HG03457 (cell line): ENCODE measurements at regions not wholly inside any gene's neighbourhood (a gene's known extent, or its start where the extent isn't known, plus 50 kb on each side); places are given as distances from the start of the nearest gene placed in this dataset.

Experiments
- ATAC-seq: cut with Tn5 transposase; IDR thresholded peaks from one replicate; pipeline ENCODE4 v1.9.1; 2021; ENCODE audit warnings: moderate number of reproducible peaks; ENCODE audit not compliant: unreplicated experiment

GRCh38 chr3:95401693-95402092 lies 1338.8 kb downstream of the NSUN3 start:
- ATAC-seq: no peak

GRCh38 chr3:95407709-95408463 lies 1345.0 kb downstream of the NSUN3 start:
- no peak for ATAC-seq

- ATAC-seq: no peak
These were observed 1345.6 kb downstream of the NSUN3 start for GRCh38 chr3:95408464-95408862.

GRCh38 chr3:95418251-95418650 lies 1355.4 kb downstream of the NSUN3 start:
- ATAC-seq: no peak

GRCh38 chr3:95424279-95424678 lies 1361.4 kb downstream of the NSUN3 start:
- no peak for ATAC-seq

- no peak for ATAC-seq
These were observed 1371.6 kb downstream of the NSUN3 start for GRCh38 chr3:95434491-95434890.

- no peak for ATAC-seq
These were observed 1374.5 kb downstream of the NSUN3 start for GRCh38 chr3:95437409-95437808.

- no peak for ATAC-seq
These were observed 1375.4 kb downstream of the NSUN3 start for GRCh38 chr3:95438274-95438673.

- ATAC-seq: no peak
These were observed 1371.6 kb upstream of the EPHA6 start for GRCh38 chr3:95442766-95443165.

GRCh38 chr3:95449841-95450240 lies 1364.6 kb upstream of the EPHA6 start:
- ATAC-seq: no peak

- no peak for ATAC-seq
These were observed 1361.2 kb upstream of the EPHA6 start for GRCh38 chr3:95453242-95453641.

GRCh38 chr3:95456835-95457234 lies 1357.6 kb upstream of the EPHA6 start:
- ATAC-seq: no peak

GRCh38 chr3:95459706-95460105 lies 1354.7 kb upstream of the EPHA6 start:
- no peak for ATAC-seq

- ATAC-seq: no peak
These were observed 1354.1 kb upstream of the EPHA6 start for GRCh38 chr3:95460274-95460673.

GRCh38 chr3:95462161-95462560 lies 1352.2 kb upstream of the EPHA6 start:
- ATAC-seq: no peak

GRCh38 chr3:95464346-95464745 lies 1350.0 kb upstream of the EPHA6 start:
- no peak for ATAC-seq

GRCh38 chr3:95468331-95468730 lies 1346.1 kb upstream of the EPHA6 start:
- no peak for ATAC-seq

GRCh38 chr3:95474338-95474737 lies 1340.1 kb upstream of the EPHA6 start:
- no peak for ATAC-seq

GRCh38 chr3:95476534-95476933 lies 1337.9 kb upstream of the EPHA6 start:
- ATAC-seq: no peak

- ATAC-seq: no peak
These were observed 1308.2 kb upstream of the EPHA6 start for GRCh38 chr3:95506174-95506573.

GRCh38 chr3:95508124-95508523 lies 1306.3 kb upstream of the EPHA6 start:
- no peak for ATAC-seq

- ATAC-seq: no peak
These were observed 1302.6 kb upstream of the EPHA6 start for GRCh38 chr3:95511828-95512227.

GRCh38 chr3:95514260-95514659 lies 1300.1 kb upstream of the EPHA6 start:
- ATAC-seq: no peak
